Myocyte (in vitro differentiated cells): ENCODE measurements at regions not wholly inside any gene's neighbourhood (a gene's known extent, or its start where the extent isn't known, plus 50 kb on each side); places are given as distances from the start of the nearest gene placed in this dataset.

ENCODE experiments used
- DNase-seq: peaks from one replicate; pipeline ENCODE4 v3.0.0-alpha.2; 2012; ENCODE audit warnings: low read depth

- DNase-seq, result no peak
Observed at GRCh38 chr12:127268706-127269425, 998.1 kb upstream of the TMEM132C start.

DNA sequence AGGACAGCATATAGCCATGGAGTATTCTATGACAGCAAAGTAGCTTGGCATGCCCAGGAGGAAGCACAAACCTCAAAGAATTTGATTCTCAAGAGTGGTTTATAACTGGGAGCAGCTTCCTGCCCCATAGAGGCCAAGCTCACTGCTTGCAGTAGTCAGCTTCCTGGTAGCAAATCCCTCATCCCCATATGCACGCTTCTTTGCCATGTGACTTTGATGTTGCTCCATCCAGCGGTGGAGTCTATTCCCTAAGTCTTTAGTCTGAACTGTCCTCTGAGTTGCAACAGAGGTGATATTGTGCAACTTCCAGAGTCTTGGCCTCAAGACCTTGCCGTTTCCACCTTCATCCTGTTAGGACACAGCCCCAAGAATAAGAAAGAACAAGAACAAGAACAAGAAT lies 996.8 kb upstream of the TMEM132C start:
- no peak for DNase-seq

DNA sequence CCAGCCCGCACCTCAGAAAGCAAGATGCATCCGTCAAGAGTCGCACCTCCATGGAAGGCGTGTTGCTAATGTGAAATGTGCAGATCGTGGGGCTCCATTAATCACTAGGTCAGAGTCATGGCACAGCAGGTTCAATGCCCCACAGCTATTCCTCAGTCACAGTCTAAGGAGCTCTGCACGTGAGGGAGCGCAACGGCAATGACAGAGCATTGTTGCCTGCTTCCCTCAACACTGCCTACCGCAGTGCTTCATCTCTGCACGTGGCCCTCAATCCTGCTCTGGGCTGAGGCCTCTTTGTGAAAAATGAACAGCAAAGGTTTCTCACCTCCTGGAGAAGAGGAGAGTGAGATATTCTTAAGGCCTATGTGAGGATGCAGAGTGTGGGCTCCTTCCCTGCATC lies 995.2 kb upstream of the TMEM132C start:
- no peak for DNase-seq

GRCh38 chr12:127272864-127273263 lies 994.1 kb upstream of the TMEM132C start:
- DNase-seq, result no peak

DNA sequence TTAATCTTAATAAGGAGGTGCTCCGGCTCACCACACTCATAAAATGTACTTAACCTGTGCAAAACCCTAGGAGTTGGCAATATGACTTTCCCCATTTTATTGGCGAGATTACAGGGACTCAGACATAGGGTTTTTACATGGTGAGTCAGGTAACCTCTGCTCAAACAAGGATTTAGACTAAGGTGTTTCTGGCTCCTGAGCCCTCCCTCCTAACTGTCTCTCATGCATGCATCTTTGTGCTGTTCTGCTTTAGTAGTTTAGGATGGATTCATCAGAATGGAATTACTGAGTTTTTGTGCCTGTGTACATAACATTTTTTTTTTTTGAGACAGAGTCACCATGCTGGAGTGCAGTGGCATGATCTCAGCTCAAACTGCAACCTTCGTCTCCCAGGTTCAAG lies 993.3 kb upstream of the TMEM132C start:
- DNase-seq, result no peak

DNA sequence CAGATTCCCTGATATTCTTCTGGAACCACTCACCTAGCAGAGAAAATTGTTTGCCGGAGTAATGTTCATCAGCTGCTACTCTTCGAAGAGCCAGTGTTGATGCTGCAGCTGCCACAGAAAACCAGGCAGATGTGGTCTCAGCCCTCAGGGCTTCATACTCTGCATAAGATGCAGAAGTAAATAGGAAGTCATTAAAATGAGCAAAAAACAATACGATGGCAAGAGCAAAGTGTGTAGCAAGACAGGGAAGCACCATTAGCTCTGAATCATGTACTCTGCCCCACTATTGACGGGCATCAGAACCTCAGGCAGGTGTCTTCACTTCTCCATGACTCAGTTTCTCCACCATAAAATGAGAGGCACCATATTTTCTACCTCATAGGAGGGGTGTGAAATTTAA lies 991.6 kb upstream of the TMEM132C start:
- no peak for DNase-seq

DNA sequence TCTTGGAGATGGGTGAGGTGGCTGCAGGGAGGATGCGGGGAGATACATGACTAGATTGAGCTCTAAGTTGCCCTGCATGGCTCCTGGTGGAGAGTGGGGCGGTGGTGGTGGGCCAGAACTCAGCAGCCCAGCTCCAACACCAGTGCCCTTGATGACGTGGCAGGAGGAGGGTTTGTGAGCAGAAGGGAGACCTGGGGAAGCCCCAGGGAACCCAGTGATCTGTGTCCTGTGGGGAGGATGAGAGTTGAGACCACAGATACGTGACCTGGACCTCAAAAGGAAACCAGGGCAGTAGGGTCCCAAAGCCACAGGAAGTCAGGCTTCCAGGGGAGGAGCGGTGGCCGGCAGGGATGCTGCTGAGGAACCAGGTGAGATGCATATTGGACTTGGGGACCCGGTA lies 989.1 kb upstream of the TMEM132C start:
- no peak for DNase-seq

DNA sequence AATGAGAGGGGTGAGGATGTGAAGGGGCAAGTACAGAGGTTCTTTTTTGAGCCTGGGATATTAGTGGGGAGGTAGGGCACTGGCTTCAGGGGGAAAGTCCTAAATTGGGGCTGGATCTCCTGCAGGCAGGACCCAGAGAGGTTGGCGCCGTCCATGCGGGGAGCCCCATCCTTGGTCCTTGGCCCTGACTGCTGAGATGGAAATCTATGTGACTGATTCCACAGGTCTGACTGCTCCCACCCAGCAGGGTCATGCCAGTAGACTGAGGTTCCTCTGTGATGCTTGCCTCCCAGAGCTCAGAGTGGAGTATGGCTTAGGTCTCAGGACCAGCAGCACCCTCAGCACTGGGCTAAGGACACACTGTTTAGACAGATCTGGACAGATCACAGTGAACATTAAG lies 988.6 kb upstream of the TMEM132C start:
- no peak for DNase-seq

DNA sequence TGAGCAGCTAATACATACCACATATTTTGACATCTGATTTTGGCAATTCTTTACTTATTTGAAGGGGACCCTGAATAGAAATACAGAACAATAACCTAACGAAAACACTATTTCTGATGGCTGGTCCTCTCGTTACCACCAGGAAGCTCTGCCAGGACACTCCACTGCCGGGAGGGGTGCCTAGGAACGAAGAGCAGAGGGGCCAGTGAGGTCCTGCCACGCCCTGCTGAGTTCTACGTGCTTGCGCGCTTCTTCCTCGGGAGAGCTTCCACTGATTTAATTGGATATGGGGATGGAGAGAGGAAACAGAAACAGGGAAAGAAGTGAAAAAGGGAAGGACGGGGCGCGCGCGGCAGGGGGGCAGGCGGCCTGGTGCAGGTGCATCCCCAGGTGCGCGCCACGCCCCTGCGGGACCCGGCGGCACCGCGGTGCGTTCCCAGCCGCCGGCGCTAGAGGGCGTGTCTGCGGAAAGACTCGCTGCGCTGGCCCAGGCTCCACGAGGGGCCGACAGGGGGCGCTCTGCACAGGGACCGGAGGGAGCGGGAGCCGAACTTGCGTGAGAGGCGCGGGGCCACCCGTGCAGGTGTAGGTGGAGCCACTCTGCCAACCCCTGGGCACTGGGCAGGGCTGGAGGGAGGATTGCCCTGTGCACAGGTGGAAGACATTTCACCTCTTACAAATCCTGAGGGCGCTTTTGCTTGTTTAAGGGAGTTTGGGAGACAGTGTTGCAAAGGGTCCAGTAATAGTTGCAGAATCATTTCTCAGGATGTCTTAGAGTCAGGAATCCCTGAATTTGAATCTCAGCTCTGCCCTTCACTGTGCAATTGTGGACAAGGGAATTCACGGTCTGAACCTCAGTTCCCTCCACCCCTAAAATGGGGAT lies 986.3 kb upstream of the TMEM132C start:
- no peak for DNase-seq

DNA sequence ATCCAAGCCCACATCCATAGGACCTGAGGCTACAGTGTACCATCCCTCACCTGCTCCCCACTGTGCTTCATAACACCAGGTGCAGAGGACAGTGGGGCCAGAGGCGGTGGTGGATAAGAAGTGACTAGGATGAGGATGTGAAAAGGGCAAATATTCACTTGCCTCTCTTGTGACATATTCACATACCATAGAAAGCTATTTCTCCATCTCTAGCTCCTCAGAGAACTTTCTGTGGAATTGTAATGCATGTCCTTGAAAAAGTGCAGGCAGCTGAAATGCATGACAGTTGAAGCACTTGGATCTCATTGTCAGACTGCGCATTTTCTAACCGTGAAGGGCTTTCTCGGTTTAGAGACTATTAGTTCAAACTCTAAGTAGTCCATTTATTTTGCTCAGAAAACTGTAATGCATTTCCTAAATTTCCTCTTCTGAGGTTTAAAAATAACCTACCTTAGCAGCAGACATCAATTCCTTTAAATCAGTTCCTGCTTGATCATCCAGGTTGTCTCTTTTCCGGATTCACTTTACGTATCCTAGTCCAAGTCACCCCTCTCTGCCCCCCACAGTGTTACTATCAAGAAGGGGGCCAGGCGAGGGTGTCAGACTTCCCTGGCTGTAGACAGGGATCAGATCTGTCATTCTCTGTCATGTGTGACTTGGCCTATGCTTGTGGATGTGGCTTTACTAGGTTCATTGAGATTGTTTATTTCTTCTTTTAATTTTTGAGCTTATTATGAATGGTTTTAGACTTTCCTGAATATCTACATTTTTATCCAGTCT lies 984.0 kb upstream of the TMEM132C start:
- no peak for DNase-seq

DNA sequence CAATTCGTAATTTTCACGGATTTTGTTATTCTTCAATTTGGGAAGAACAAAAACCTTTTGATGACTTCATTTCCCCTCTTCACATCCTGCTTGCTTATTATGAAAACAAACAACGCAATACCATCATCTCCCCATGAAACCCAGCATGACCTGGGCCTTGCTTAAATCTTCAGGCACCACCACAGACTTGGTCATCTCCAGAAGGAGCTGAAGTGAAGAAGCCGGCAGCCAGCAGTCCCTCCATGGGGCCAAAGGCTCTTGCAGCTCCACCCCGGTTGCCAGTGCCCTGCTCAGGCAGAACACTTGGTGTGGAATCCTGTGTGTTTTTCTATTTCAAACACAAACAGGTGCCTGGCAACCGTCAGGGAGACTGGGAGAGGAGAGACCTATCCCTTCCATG lies 982.9 kb upstream of the TMEM132C start:
- DNase-seq, result peak; percentile 76

DNA sequence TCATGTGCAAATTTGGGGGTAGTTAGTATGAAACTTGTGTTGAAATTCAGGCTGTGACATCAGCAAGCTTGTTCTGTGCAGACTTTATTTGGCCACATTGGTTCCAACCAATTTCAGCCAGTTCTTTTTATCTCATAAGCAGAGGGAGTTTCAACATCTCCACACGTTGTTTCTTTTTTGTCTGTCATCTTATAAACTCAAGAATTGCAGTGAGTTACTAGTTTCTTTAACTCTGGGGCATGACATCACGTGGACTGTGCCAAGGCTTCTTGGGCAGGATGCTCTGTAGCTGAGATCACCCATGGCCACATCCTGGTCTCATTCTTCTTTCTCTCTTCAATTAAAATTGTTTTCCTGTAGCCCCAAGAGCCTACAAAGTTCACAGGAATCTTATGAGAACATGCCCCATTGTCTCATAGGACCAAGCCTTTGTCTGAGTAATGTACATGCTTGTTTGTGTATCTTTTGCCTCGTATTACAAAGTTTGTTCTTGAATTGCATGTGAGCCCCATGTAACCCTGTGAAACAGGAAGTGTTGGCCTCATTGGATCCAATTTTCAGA lies 982.0 kb upstream of the TMEM132C start:
- DNase-seq, result peak; percentile 60

- DNase-seq, result no peak
Observed at GRCh38 chr12:127286281-127286680, 980.7 kb upstream of the TMEM132C start.

DNA sequence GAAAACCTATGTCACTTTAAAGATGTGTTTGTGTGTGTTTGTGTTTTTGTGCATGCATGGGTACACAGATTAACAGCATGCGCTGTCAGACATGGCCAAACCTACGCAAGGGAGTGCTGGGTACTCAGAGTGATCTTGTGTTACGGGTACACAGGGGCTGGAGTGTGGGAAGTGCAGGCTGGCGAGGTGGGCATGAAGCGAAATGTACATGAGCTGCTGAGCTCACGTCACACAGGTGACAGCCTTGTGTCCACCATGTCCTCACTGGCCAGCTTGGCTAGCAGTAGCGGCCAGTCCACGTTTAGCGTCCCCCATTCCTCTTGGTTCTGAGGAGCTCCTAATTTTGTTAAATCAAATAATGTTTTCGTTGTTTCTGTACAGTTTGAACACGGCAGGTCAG lies 979.7 kb upstream of the TMEM132C start:
- DNase-seq, result no peak

DNA sequence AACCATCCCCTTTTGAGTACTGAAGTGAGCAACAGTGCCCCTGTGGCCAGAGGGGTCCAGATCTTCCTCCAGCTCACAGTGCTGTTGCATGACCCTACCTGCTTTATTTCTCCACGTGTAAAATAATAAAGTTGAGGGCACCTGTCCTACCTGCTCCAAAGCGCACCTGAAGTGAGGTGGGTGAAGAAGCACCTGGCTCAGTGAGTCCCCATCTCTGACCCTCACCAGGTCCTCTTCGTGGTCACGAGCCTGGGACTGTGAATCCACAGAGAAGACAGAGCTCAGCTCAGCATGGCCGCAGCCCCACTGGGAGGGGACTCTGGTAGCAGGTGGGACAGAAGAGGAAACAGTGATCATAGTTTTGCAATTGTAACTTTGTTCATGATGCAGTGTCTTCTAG lies 976.7 kb upstream of the TMEM132C start:
- DNase-seq, result no peak

DNA sequence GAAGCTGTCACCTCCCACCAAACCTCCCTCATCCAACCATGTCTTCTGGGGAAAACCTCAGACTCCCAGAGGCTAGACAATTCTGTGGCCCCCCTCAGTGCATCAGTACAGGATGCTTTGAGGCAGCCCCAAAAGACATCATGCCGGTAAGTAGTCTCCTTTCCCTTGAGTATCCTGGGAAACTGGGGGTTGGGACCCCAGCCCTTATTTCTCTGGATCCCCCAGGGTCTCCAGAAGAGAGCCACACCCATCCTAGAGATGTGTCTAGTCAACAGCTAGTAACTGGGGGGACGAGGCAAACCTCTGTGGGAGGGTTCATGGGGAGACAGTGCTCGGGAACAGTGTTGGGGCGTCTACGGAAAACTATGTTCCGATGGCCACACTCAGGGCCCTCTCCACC lies 974.2 kb upstream of the TMEM132C start:
- DNase-seq, result no peak

- DNase-seq, result peak; percentile 84
Observed at GRCh38 chr12:127293507-127294310, 973.3 kb upstream of the TMEM132C start.

DNA sequence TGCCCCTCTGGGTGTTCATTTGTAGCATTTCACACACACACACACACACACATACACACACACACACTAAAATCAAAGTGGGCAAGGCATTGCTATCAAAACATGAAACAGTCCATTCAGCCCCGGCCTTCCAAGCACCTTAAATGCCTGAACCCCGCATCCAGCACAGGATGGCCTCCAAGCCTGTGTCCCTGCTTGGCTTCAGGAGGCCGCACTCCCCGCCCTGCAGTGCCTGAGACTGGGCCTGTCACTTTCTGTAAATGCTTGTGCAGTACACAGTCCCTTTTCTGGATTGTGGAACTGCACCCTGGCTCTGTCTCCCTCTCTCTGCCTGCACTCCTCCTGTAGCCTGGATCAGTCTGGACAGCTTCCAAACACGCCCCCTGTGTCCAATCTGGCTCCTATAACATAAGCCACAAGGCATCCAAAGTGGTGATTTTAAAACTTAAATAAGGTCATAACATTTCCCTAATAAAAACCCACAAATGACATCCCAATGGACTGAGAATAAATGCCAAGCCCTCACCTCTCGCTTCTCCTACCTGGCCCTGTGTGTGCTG lies 972.2 kb upstream of the TMEM132C start:
- DNase-seq, result no peak

DNA sequence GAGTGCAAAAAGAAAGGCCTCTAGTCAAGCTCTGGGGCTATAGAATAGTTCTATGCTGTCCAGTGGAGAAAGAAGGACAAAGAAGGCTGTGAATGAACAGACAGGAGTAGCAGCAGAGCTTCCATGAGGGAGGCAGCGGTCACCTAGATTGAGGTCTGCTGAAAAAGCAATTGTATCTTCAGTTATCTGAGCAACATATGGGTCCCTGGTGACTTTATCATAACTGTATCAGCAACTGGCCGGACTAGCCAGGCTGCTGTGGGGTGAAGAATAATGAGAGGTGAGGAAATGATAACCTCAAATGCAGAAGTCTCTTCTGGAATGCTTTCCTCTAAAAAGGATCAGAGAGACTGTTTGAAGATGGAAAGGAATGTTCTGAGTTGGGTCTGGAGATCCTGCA lies 971.3 kb upstream of the TMEM132C start:
- no peak for DNase-seq

- DNase-seq, result no peak
Observed at GRCh38 chr12:127296591-127296990, 970.4 kb upstream of the TMEM132C start.
